Testis (tissue), 2 donors: ENCODE measurements at regions not wholly inside any gene's neighbourhood (a gene's known extent, or its start where the extent isn't known, plus 50 kb on each side); places are given as distances from the start of the nearest gene placed in this dataset.

Experiments used
- DNase-seq: peaks from one replicate; pipeline ENCODE4 v3.0.0-alpha.2; 2019
- H3K27ac ChIP-seq, 2 donors: fragments of 200-600 bp; sonication (generic); one replicate each; pipeline ENCODE4 v1.5.1; 2019
- H3K27me3 ChIP-seq: fragments of 200-600 bp; sonication (generic); one replicate; pipeline ENCODE4 v1.5.1; 2019
- H3K36me3 ChIP-seq: fragments of 200-600 bp; sonication (generic); one replicate; pipeline ENCODE4 v1.5.1; 2017; ENCODE audit warnings: low read depth; ENCODE audit errors: missing control alignments
- H3K4me1 ChIP-seq: fragments of 200-600 bp; sonication (generic); one replicate; pipeline ENCODE4 v1.5.1; 2019
- H3K4me3 ChIP-seq, 2 donors: fragments of 200-600 bp; sonication (generic); one replicate each; pipeline ENCODE4 v1.5.1; 2017 to 2019
- H3K9me3 ChIP-seq: fragments of 200-600 bp; sonication (generic); one replicate; pipeline ENCODE4 v1.5.1; 2017
- CTCF ChIP-seq, 3 experiments: fragments of 450-650 bp in 2 of 3; fragments of 200-600 bp in 1 of 3; sonication (generic) in 1 of 3; IDR thresholded peaks; one replicate each; pipeline ENCODE4 v1.5.1; 2016 to 2019; ENCODE audit warnings: antibody characterized with exemption in 3 of 3, mild to moderate bottlenecking in 2 of 3, moderate library complexity in 1 of 3
- POLR2A ChIP-seq: fragments of 450-650 bp; IDR thresholded peaks from one replicate; pipeline ENCODE4 v1.6.1; 2017; ENCODE audit warnings: antibody characterized with exemption, mild to moderate bottlenecking, moderate library complexity
- WGBS, 2 donors: methylation state at CpG; one replicate each; pipeline ENCODE4 v1.1.5; 2018; 5-methylcytosine and 5-hydroxymethylcytosine counted together
- intact Hi-C: fragments of 100-400 bp; cut with DNase I; formaldehyde crosslinking; loops from one replicate; pipeline ENCODE4 v1.15.1; 2023; ENCODE audit warnings: low total_unique reads

DNA sequence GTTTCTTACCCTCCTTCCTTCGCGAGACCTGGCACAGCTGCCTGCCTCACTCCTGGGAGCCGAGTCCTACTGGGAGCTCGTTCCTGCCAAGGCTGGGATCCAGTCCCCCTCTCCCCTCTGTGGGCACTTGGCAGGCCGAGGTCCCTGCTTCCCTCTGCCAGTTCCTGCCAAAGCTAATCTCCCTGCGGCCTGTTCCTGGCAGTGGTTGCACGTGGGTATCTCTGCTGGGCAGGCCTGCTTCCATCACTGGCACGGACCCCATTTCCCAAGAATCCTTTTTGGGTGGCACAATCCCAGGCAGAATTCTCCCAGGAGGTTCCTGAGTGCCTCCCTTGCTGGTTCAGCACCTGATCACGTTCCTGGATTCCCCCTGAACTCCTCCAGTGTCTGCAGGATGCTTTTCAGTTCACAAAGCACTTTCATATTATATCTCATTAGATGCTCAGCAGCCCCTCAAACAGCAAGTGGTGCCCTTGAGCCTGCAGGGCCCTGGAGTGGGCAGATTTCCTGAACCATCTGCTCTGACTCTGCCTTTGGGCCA, 96.5 kb downstream of the RRM1 start:
- TF ChIP-seq POLR2A (no peak), CTCF (IDR thresholded peaks at IDR 0.05) (no peak)
- DNase-seq = peak; percentile 45
- intact Hi-C loops = loop anchor here (5.0 kb wide), 1 partner anchor 301 kb away; no protein-coding TSS in a partner anchor
- Histone ChIP-seq H3K4me1 (peaks cover 4% of the 10 kb centered on the region), H3K36me3 (no peaks in the 10 kb centered on the region), H3K27me3 (no peaks in the 10 kb centered on the region), H3K27ac (no peak overlapping the region), H3K4me3 (no peak overlapping the region), H3K9me3 (no peaks in the 10 kb centered on the region)
- 62 to 85% methylated on average over 6 to 9 of the region's 9 CpGs for WGBS, 2 donors

- H3K27me3 ChIP-seq = no peaks in the 10 kb centered on the region
- WGBS, 2 donors = 68 to 93% methylated on average over 5 to 7 of the region's 8 CpGs
- intact Hi-C loops = loop anchor here (5.0 kb wide), 1 partner anchor 302 kb away; no protein-coding TSS in a partner anchor
- DNase-seq = no peak
- no peak overlapping the region for H3K4me3 ChIP-seq
- peaks cover 4% of the 10 kb centered on the region for H3K4me1 ChIP-seq
- H3K9me3 ChIP-seq = no peaks in the 10 kb centered on the region
- no peaks in the 10 kb centered on the region for H3K36me3 ChIP-seq
- no peak for TF ChIP-seq CTCF (IDR thresholded peaks at IDR 0.05)
- no peak for TF ChIP-seq POLR2A
- no peak overlapping the region for H3K27ac ChIP-seq
These were observed 95.9 kb downstream of the RRM1 start for GRCh38 chr11:4190519-4190918.

- intact Hi-C loops = loop anchor here (5.0 kb wide), 1 partner anchor 302 kb away; no protein-coding TSS in a partner anchor
- Histone ChIP-seq H3K36me3 (no peaks in the 10 kb centered on the region), H3K27ac (no peak overlapping the region), H3K27me3 (no peaks in the 10 kb centered on the region), H3K4me3 (no peak overlapping the region), H3K9me3 (no peaks in the 10 kb centered on the region), H3K4me1 (peaks cover 4% of the 10 kb centered on the region)
- DNase-seq = no peak
- TF ChIP-seq POLR2A (no peak), CTCF (IDR thresholded peaks at IDR 0.05) (no peak)
- WGBS, 2 donors = 47 to 48% methylated on average over 2 of the region's 2 CpGs
These were observed 95.5 kb downstream of the RRM1 start for GRCh38 chr11:4190098-4190497.
